Mucosa of descending colon (tissue), 3 donors: ENCODE measurements at regions not wholly inside any gene's neighbourhood (a gene's known extent, or its start where the extent isn't known, plus 50 kb on each side); places are given as distances from the start of the nearest gene placed in this dataset.

Source experiments
- ATAC-seq: fragments of 200-7000 bp; cut with Tn5 transposase; one replicate; pipeline ENCODE4 v1.9.1; 2020; ENCODE audit warnings: mild to moderate bottlenecking, moderate library complexity
- DNase-seq, 3 donors: peaks; one replicate each; pipeline ENCODE4 v3.0.0-alpha.2; 2020
- H3K36me3 ChIP-seq: fragments of 200-600 bp; one replicate; pipeline ENCODE4 v1.8.0; 2021; ENCODE audit warnings: low read depth, mild to moderate bottlenecking
- H3K4me1 ChIP-seq: fragments of 200-600 bp; one replicate; pipeline ENCODE4 v1.8.0; 2021; ENCODE audit warnings: low read depth, mild to moderate bottlenecking
- H3K4me3 ChIP-seq: fragments of 200-600 bp; one replicate; pipeline ENCODE4 v1.8.0; 2021; ENCODE audit warnings: mild to moderate bottlenecking
- H3K9me3 ChIP-seq: fragments of 200-600 bp; one replicate; pipeline ENCODE4 v1.8.0; 2021; ENCODE audit warnings: mild to moderate bottlenecking
- CTCF ChIP-seq: fragments of 200-600 bp; IDR thresholded peaks from one replicate; pipeline ENCODE4 v1.8.0; 2022; ENCODE audit warnings: antibody characterized with exemption, mild to moderate bottlenecking
- intact Hi-C, 2 donors: fragments of 100-400 bp; cut with DNase I in 1 of 2; cut with micrococcal nuclease in 1 of 2; formaldehyde crosslinking; loops; one replicate each; pipeline versions ENCODE4 v1.11.0 to v1.11.1; 2022; cut with DNase I, micrococcal nuclease
- donor health status: DM: no; HTN: no; CAD: no; lungs with moderate emphysema.
- donor health status: DM: no; HTN: no; CAD: no.
- donor health status: DM: no; HTN: yes; CAD: no.

- intact Hi-C loops: no loop called here
- ATAC-seq (no peak), DNase-seq (no peak)
- Histone ChIP-seq H3K36me3 (no peaks in the 10 kb centered on the region), H3K9me3 (no peaks in the 10 kb centered on the region), H3K4me1 (no peaks in the 10 kb centered on the region), H3K4me3 (no peak overlapping the region)
- TF ChIP-seq CTCF: no peak
Observed at GRCh38 chr17:69854225-69854780, 220.7 kb upstream of the KCNJ16 start.

GRCh38 chr17:69856946-69857345, 218.1 kb upstream of the KCNJ16 start:
- Histone ChIP-seq H3K36me3 (no peaks in the 10 kb centered on the region), H3K9me3 (no peaks in the 10 kb centered on the region), H3K4me3 (no peak overlapping the region), H3K4me1 (no peaks in the 10 kb centered on the region)
- DNase-seq (no peak), ATAC-seq (no peak)
- TF ChIP-seq CTCF: no peak
- intact Hi-C loops: no loop called here

- Histone ChIP-seq H3K4me1 (no peaks in the 10 kb centered on the region), H3K9me3 (no peaks in the 10 kb centered on the region), H3K36me3 (no peaks in the 10 kb centered on the region), H3K4me3 (no peak overlapping the region)
- no peak for TF ChIP-seq CTCF
- intact Hi-C loops: no loop called here
- DNase-seq: no peak
- peak; percentile 68 for ATAC-seq
Observed at GRCh38 chr17:69857412-69857835, 217.6 kb upstream of the KCNJ16 start.

GRCh38 chr17:69858460-69858859, 216.6 kb upstream of the KCNJ16 start:
- no peak for TF ChIP-seq CTCF
- DNase-seq (no peak), ATAC-seq (no peak)
- H3K9me3 ChIP-seq: no peaks in the 10 kb centered on the region
- H3K4me3 ChIP-seq: no peak overlapping the region
- no peaks in the 10 kb centered on the region for H3K4me1 ChIP-seq
- H3K36me3 ChIP-seq: no peaks in the 10 kb centered on the region
- intact Hi-C loops: no loop called here

GRCh38 chr17:69860142-69860680, 214.8 kb upstream of the KCNJ16 start:
- H3K36me3 ChIP-seq: no peaks in the 10 kb centered on the region
- H3K4me3 ChIP-seq: no peak overlapping the region
- no peak for TF ChIP-seq CTCF
- DNase-seq: no peak
- intact Hi-C loops: no loop called here
- no peak for ATAC-seq
- H3K9me3 ChIP-seq: no peaks in the 10 kb centered on the region
- H3K4me1 ChIP-seq: no peaks in the 10 kb centered on the region

- Histone ChIP-seq H3K9me3 (no peaks in the 10 kb centered on the region), H3K36me3 (no peaks in the 10 kb centered on the region), H3K4me3 (no peak overlapping the region), H3K4me1 (no peaks in the 10 kb centered on the region)
- ATAC-seq (no peak), DNase-seq (no peak)
- intact Hi-C loops: no loop called here
- TF ChIP-seq CTCF: no peak
Observed at GRCh38 chr17:69864462-69864861, 210.6 kb upstream of the KCNJ16 start.
